Ishikawa (cell line): ENCODE measurements at regions not wholly inside any gene's neighbourhood (a gene's known extent, or its start where the extent isn't known, plus 50 kb on each side); places are given as distances from the start of the nearest gene placed in this dataset.

Experiments used
- CEBPB ChIP-seq: IDR thresholded peaks from 2 replicates; pipeline ENCODE4 v1.6.1; 2012
- EP300 ChIP-seq: IDR thresholded peaks from 2 replicates; pipeline ENCODE4 v1.6.1; 2012; ENCODE audit warnings: borderline replicate concordance
- NFIC ChIP-seq: IDR thresholded peaks from 2 replicates; pipeline ENCODE4 v1.6.1; 2012
- RAD21 ChIP-seq: IDR thresholded peaks from 2 replicates; pipeline ENCODE4 v1.6.1; 2012; ENCODE audit warnings: low read depth
- TAF1 ChIP-seq: IDR thresholded peaks from 2 replicates; pipeline ENCODE4 v1.6.1; 2012; ENCODE audit warnings: low read depth, mild to moderate bottlenecking
- TF ChIP-seq, protein P1 (sequence below): IDR thresholded peaks from 2 replicates; pipeline ENCODE4 v1.6.1; 2012

DNA sequence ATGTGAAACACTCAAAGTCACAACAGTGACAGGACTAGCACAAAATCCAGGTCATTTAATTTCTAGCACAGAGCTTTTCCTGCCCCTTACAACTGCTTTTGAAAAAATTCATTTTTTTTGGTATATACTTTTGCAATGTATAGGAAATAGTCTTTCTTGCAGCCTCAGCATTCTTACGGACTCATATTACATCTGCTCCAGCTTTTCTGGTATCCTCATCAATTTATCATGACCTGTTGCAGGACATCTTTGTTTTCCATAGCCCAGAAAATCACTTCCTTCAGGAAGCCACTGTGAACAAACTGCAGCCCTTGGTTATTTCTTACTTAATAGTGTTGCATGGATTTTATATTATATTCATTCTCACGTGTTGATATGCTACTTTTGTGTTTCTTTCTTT is 347.9 kb upstream of the MTPN start:
- no peak for TF ChIP-seq EP300
- TF ChIP-seq RAD21, result no peak
- TF ChIP-seq, protein P1, sequence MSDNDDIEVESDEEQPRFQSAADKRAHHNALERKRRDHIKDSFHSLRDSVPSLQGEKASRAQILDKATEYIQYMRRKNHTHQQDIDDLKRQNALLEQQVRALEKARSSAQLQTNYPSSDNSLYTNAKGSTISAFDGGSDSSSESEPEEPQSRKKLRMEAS, result no peak
- no peak for TF ChIP-seq CEBPB
- no peak for TF ChIP-seq TAF1
- no peak for TF ChIP-seq NFIC
